HepG2 (cell line): ENCODE measurements at regions not wholly inside any gene's neighbourhood (a gene's known extent, or its start where the extent isn't known, plus 50 kb on each side); places are given as distances from the start of the nearest gene placed in this dataset.

Experiments
- HCFC1 ChIP-seq: fragments of 150-350 bp; IDR thresholded peaks from 2 replicates; pipeline ENCODE4 v1.6.1; 2014; ENCODE audit warnings: low read depth, low read length
- SRF ChIP-seq: IDR thresholded peaks from 2 replicates; pipeline ENCODE4 v1.6.1; 2011; ENCODE audit warnings: mild to moderate bottlenecking, low read depth, low read length, moderate library complexity
- ZBTB20 ChIP-seq: sonication (generic); formaldehyde crosslinking; IDR thresholded peaks from 2 replicates; pipeline ENCODE4 v1.8.1; 2023; ENCODE audit warnings: missing genetic modification reagents, low read depth, mild to moderate bottlenecking, borderline replicate concordance
- ZBTB7A ChIP-seq: sonication (generic); formaldehyde crosslinking; IDR thresholded peaks from 2 replicates; pipeline ENCODE4 v1.8.0; 2022; ENCODE audit warnings: mild to moderate bottlenecking, missing genetic modification reagents
- TF ChIP-seq, protein P1 (sequence below), 2 experiments: IDR thresholded peaks; 2 replicates each; pipeline ENCODE4 v1.6.1; 2011 to 2012; ENCODE audit warnings: low read length in 2 of 2, borderline replicate concordance in 1 of 2, low read depth in 1 of 2, mild to moderate bottlenecking in 1 of 2, moderate library complexity in 1 of 2
- TF ChIP-seq, protein P2 (sequence below): sonication (generic); formaldehyde crosslinking; IDR thresholded peaks from 2 replicates; pipeline ENCODE4 v1.5.0; 2020; ENCODE audit warnings: mild to moderate bottlenecking, missing genetic modification reagents, moderate library complexity

DNA sequence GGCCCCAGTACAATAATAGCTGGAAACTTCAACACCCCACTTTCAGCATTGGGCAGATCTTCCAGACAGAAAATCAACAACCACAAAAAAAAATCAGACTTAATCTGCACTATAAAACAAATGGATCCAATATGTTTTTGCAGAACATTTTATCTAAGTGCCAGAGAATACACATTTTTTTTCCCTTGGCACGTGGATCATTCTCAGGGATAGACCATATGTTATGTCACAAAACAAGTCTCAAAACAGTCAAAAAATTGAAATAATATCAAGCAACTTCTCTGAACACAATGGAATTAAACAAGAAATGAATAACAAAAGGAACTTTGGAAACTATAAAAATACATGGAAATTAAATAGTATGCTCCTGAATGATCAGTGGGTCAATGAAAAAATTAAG is 576.3 kb downstream of the PCDH19 start:
- TF ChIP-seq SRF: no peak
- TF ChIP-seq ZBTB7A: no peak
- TF ChIP-seq, protein P1, sequence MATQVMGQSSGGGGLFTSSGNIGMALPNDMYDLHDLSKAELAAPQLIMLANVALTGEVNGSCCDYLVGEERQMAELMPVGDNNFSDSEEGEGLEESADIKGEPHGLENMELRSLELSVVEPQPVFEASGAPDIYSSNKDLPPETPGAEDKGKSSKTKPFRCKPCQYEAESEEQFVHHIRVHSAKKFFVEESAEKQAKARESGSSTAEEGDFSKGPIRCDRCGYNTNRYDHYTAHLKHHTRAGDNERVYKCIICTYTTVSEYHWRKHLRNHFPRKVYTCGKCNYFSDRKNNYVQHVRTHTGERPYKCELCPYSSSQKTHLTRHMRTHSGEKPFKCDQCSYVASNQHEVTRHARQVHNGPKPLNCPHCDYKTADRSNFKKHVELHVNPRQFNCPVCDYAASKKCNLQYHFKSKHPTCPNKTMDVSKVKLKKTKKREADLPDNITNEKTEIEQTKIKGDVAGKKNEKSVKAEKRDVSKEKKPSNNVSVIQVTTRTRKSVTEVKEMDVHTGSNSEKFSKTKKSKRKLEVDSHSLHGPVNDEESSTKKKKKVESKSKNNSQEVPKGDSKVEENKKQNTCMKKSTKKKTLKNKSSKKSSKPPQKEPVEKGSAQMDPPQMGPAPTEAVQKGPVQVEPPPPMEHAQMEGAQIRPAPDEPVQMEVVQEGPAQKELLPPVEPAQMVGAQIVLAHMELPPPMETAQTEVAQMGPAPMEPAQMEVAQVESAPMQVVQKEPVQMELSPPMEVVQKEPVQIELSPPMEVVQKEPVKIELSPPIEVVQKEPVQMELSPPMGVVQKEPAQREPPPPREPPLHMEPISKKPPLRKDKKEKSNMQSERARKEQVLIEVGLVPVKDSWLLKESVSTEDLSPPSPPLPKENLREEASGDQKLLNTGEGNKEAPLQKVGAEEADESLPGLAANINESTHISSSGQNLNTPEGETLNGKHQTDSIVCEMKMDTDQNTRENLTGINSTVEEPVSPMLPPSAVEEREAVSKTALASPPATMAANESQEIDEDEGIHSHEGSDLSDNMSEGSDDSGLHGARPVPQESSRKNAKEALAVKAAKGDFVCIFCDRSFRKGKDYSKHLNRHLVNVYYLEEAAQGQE (IDR thresholded peaks at IDR 0.05; ENCODE audit: borderline replicate concordance in 1 of 2, low read depth in 1 of 2, low read length in 2 of 2): no peak
- no peak for TF ChIP-seq HCFC1
- no peak for TF ChIP-seq ZBTB20 (CRISPR knock-in tag)
- TF ChIP-seq, protein P2, sequence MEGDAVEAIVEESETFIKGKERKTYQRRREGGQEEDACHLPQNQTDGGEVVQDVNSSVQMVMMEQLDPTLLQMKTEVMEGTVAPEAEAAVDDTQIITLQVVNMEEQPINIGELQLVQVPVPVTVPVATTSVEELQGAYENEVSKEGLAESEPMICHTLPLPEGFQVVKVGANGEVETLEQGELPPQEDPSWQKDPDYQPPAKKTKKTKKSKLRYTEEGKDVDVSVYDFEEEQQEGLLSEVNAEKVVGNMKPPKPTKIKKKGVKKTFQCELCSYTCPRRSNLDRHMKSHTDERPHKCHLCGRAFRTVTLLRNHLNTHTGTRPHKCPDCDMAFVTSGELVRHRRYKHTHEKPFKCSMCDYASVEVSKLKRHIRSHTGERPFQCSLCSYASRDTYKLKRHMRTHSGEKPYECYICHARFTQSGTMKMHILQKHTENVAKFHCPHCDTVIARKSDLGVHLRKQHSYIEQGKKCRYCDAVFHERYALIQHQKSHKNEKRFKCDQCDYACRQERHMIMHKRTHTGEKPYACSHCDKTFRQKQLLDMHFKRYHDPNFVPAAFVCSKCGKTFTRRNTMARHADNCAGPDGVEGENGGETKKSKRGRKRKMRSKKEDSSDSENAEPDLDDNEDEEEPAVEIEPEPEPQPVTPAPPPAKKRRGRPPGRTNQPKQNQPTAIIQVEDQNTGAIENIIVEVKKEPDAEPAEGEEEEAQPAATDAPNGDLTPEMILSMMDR: no peak
